A673 (cell line): ENCODE measurements at regions not wholly inside any gene's neighbourhood (a gene's known extent, or its start where the extent isn't known, plus 50 kb on each side); places are given as distances from the start of the nearest gene placed in this dataset.
A peak's percentile ranks its signal among the peaks of the same experiment; 100 is the strongest.
"Not testable (repeated sequence)": the region's sequence is repeated elsewhere in the genome, so short reads cannot be mapped to it uniquely, and the experiment has no call there.

Experiments
- BruUV-seq: library from RNA; stranded (reverse); fragments of 400-500 nt; replicated peaks from 2 replicates; lab custom pipeline; 2021; lab: Mats Ljungman, UMichigan
- CTCF ChIA-PET: fragments of 300-600 bp; sonication (Branson Sonifier 250); formaldehyde crosslinking; loops from one replicate; lab custom pipeline; 2022; ENCODE audit warnings: antibody characterized with exemption; lab: Charles Lee
- POLR2A ChIA-PET: fragments of 300-600 bp; sonication (Branson Sonifier 250); formaldehyde crosslinking; loops from one replicate; lab custom pipeline; 2022; ENCODE audit warnings: antibody characterized with exemption; ENCODE audit not compliant: low non-redundant PET; lab: Charles Lee
- DNase-seq: peaks from one replicate; pipeline ENCODE4 v3.0.0-alpha.2; 2015; ENCODE audit warnings: low spot score
- H3K27ac ChIP-seq: fragments of 200-600 bp; sonication (generic); 2 replicates; pipeline ENCODE4 v1.5.1; 2016; ENCODE audit warnings: mixed run types, low read depth, mild to moderate bottlenecking, mixed read lengths, antibody characterized with exemption, low read length; ENCODE audit not compliant: poor library complexity, severe bottlenecking
- H3K27me3 ChIP-seq: fragments of 200-600 bp; sonication (generic); replicated peaks from 2 replicates; pipeline ENCODE4 v1.6.1; 2017; ENCODE audit warnings: mixed run types, low read depth, mild to moderate bottlenecking, mixed read lengths, antibody characterized with exemption, low read length; ENCODE audit not compliant: insufficient read depth, poor library complexity
- H3K36me3 ChIP-seq: fragments of 200-600 bp; sonication (generic); 2 replicates; pipeline ENCODE4 v1.6.1; 2016; ENCODE audit warnings: mixed run types, mild to moderate bottlenecking, mixed read lengths, antibody characterized with exemption, low read length; ENCODE audit not compliant: insufficient read depth, poor library complexity, severe bottlenecking
- H3K4me1 ChIP-seq: fragments of 200-600 bp; sonication (generic); 2 replicates; pipeline ENCODE4 v1.6.1; 2017; ENCODE audit warnings: mixed run types, mild to moderate bottlenecking, mixed read lengths, antibody characterized with exemption, low read length; ENCODE audit not compliant: insufficient read depth, poor library complexity, severe bottlenecking
- H3K4me3 ChIP-seq: fragments of 200-600 bp; sonication (generic); 2 replicates; pipeline ENCODE4 v1.5.1; 2016; ENCODE audit warnings: low read depth, mixed run types, mild to moderate bottlenecking, mixed read lengths, low read length; ENCODE audit not compliant: poor library complexity, severe bottlenecking
- H3K9me3 ChIP-seq: fragments of 200-600 bp; sonication (generic); 2 replicates; pipeline ENCODE4 v1.6.1; 2016; ENCODE audit warnings: mixed run types, low read depth, mild to moderate bottlenecking, mixed read lengths, antibody characterized with exemption, low read length; ENCODE audit not compliant: poor library complexity, severe bottlenecking
- EZH2 ChIP-seq: fragments of 200-600 bp; sonication (generic); IDR thresholded peaks from 2 replicates; pipeline ENCODE4 v1.6.1; 2017; ENCODE audit warnings: borderline replicate concordance, low read depth, mild to moderate bottlenecking, mixed read lengths, antibody characterized with exemption, low read length; ENCODE audit not compliant: poor library complexity, severe bottlenecking
- intact Hi-C: fragments of 100-400 bp; cut with micrococcal nuclease; formaldehyde crosslinking; loops from one replicate; pipeline ENCODE4 v1.10.0; 2022; ENCODE audit not compliant: unreplicated experiment
- TF ChIP-seq, protein P1 (sequence below): fragments of 300-800, 200-600 bp; sonication (generic); conservative IDR thresholded peaks from 2 replicates; pipeline ENCODE4 v1.5.1; 2017; ENCODE audit warnings: low read depth, mild to moderate bottlenecking, antibody characterized with exemption, low read length, moderate library complexity, mixed read lengths

DNA sequence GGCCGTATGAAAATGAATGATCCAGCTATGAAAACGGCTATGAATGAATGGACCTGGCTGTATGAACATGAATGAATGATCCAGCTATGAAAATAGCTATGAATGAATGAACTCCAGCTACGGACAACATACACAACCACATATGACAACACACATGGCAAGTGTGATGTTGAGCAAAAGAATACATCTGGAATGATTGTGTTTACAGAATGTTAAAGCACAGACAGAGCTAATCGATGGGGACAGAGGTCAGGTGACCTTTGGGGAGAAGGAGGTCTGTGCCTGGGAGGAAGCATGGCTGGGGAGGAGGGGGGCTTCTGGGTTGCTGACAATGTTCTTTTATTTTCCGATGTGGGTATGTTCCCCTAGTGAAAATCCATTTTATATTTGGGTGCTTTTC, 174.0 kb upstream of the WSCD1 start:
- DNase-seq: no peak
- Histone ChIP-seq H3K9me3 (no peaks in the 10 kb centered on the region), H3K27ac (no peak overlapping the region), H3K27me3 (peaks cover 42% of the 10 kb centered on the region), H3K36me3 (no peaks in the 10 kb centered on the region), H3K4me3 (no peak overlapping the region), H3K4me1 (peaks cover 5% of the 10 kb centered on the region)
- no TSS peak for BruUV-seq
- intact Hi-C loops: no loop called here
- POLR2A ChIA-PET: interaction anchor here (0.5 kb wide), 1 partner anchor 104 kb away, joined by 10 read pairs; no protein-coding TSS in a partner anchor
- CTCF ChIA-PET: no interaction called here
- TF ChIP-seq EZH2: no peak
- TF ChIP-seq, protein P1, sequence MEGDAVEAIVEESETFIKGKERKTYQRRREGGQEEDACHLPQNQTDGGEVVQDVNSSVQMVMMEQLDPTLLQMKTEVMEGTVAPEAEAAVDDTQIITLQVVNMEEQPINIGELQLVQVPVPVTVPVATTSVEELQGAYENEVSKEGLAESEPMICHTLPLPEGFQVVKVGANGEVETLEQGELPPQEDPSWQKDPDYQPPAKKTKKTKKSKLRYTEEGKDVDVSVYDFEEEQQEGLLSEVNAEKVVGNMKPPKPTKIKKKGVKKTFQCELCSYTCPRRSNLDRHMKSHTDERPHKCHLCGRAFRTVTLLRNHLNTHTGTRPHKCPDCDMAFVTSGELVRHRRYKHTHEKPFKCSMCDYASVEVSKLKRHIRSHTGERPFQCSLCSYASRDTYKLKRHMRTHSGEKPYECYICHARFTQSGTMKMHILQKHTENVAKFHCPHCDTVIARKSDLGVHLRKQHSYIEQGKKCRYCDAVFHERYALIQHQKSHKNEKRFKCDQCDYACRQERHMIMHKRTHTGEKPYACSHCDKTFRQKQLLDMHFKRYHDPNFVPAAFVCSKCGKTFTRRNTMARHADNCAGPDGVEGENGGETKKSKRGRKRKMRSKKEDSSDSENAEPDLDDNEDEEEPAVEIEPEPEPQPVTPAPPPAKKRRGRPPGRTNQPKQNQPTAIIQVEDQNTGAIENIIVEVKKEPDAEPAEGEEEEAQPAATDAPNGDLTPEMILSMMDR: no peak

GRCh38 chr17:5897275-5897911, 172.8 kb upstream of the WSCD1 start:
- no peak for TF ChIP-seq EZH2
- TF ChIP-seq, protein P1: no peak
- ChIA-PET POLR2A (no interaction called here), CTCF (no interaction called here)
- Histone ChIP-seq H3K4me3 (no peak overlapping the region), H3K27ac (no peak overlapping the region), H3K4me1 (peaks cover 5% of the 10 kb centered on the region), H3K27me3 (peaks cover 32% of the 10 kb centered on the region), H3K9me3 (no peaks in the 10 kb centered on the region), H3K36me3 (no peaks in the 10 kb centered on the region)
- BruUV-seq: no TSS peak
- intact Hi-C loops: no loop called here
- DNase-seq: peak; percentile 18

- H3K27me3 ChIP-seq: peaks cover 31% of the 10 kb centered on the region
- H3K4me1 ChIP-seq, H3K36me3 ChIP-seq, H3K27ac ChIP-seq, BruUV-seq, intact Hi-C loops, H3K9me3 ChIP-seq, DNase-seq, CTCF ChIA-PET, H3K4me3 ChIP-seq, POLR2A ChIA-PET: not testable (repeated sequence)
These were observed 172.2 kb upstream of the WSCD1 start for GRCh38 chr17:5897981-5898380.

- peaks cover 5% of the 10 kb centered on the region for H3K4me1 ChIP-seq
- no TSS peak for BruUV-seq
- no peak for TF ChIP-seq EZH2
- TF ChIP-seq, protein P1: no peak
- POLR2A ChIA-PET: no interaction called here
- CTCF ChIA-PET: no interaction called here
- H3K27ac ChIP-seq: no peak overlapping the region
- no peaks in the 10 kb centered on the region for H3K9me3 ChIP-seq
- no peak overlapping the region for H3K4me3 ChIP-seq
- peaks cover 27% of the 10 kb centered on the region for H3K27me3 ChIP-seq
- H3K36me3 ChIP-seq: no peaks in the 10 kb centered on the region
- no peak for DNase-seq
- intact Hi-C loops: no loop called here
These were observed 171.8 kb upstream of the WSCD1 start for GRCh38 chr17:5898406-5898805.
